GM21423 (cell line): ENCODE measurements at regions not wholly inside any gene's neighbourhood (a gene's known extent, or its start where the extent isn't known, plus 50 kb on each side); places are given as distances from the start of the nearest gene placed in this dataset.
A peak's percentile ranks its signal among the peaks of the same experiment; 100 is the strongest.

Source experiments
- ATAC-seq: cut with Tn5 transposase; IDR thresholded peaks from one replicate; pipeline ENCODE4 v1.9.1; 2021; ENCODE audit warnings: mild to moderate bottlenecking, moderate library complexity; ENCODE audit not compliant: unreplicated experiment

GRCh38 chr5:8376478-8376877, 507.5 kb downstream of the MTRR start:
- no peak for ATAC-seq

GRCh38 chr5:8381972-8382371, 513.0 kb downstream of the MTRR start:
- ATAC-seq, result no peak

- no peak for ATAC-seq
Measured at GRCh38 chr5:8382456-8382855, 513.5 kb downstream of the MTRR start.

- no peak for ATAC-seq
Measured at GRCh38 chr5:8383616-8384015, 514.7 kb downstream of the MTRR start.

GRCh38 chr5:8386719-8387288, 517.9 kb downstream of the MTRR start:
- no peak for ATAC-seq

GRCh38 chr5:8391911-8392310, 523.0 kb downstream of the MTRR start:
- ATAC-seq, result no peak

GRCh38 chr5:8393240-8393639, 524.3 kb downstream of the MTRR start:
- ATAC-seq, result no peak

GRCh38 chr5:8394965-8395364, 526.0 kb downstream of the MTRR start:
- ATAC-seq, result no peak

GRCh38 chr5:8396246-8396645, 527.3 kb downstream of the MTRR start:
- ATAC-seq, result no peak

GRCh38 chr5:8396756-8397155, 527.8 kb downstream of the MTRR start:
- ATAC-seq, result no peak

GRCh38 chr5:8399471-8399870, 530.5 kb downstream of the MTRR start:
- ATAC-seq, result no peak

GRCh38 chr5:8408258-8408657, 539.3 kb downstream of the MTRR start:
- ATAC-seq, result no peak

- ATAC-seq, result no peak
Measured at GRCh38 chr5:8410618-8411017, 541.7 kb downstream of the MTRR start.

GRCh38 chr5:8413975-8414374, 545.0 kb downstream of the MTRR start:
- ATAC-seq, result no peak

- ATAC-seq, result no peak
Measured at GRCh38 chr5:8417316-8418048, 548.5 kb downstream of the MTRR start.

GRCh38 chr5:8418049-8418426, 549.1 kb downstream of the MTRR start:
- ATAC-seq, result no peak

- no peak for ATAC-seq
Measured at GRCh38 chr5:8429778-8430758, 561.1 kb downstream of the MTRR start.

GRCh38 chr5:8434501-8434900, 565.6 kb downstream of the MTRR start:
- ATAC-seq, result no peak

GRCh38 chr5:8436924-8437323, 568.0 kb downstream of the MTRR start:
- ATAC-seq, result no peak

GRCh38 chr5:8445139-8445538, 576.2 kb downstream of the MTRR start:
- no peak for ATAC-seq

GRCh38 chr5:8446179-8446578, 577.2 kb downstream of the MTRR start:
- ATAC-seq, result peak; percentile 53

- no peak for ATAC-seq
Measured at GRCh38 chr5:8456846-8457186, 587.9 kb downstream of the MTRR start.
